ENCODE measurements at regions not wholly inside any gene's neighbourhood (a gene's known extent, or its start where the extent isn't known, plus 50 kb on each side); places are given as distances from the start of the nearest gene placed in this dataset.

DNA sequence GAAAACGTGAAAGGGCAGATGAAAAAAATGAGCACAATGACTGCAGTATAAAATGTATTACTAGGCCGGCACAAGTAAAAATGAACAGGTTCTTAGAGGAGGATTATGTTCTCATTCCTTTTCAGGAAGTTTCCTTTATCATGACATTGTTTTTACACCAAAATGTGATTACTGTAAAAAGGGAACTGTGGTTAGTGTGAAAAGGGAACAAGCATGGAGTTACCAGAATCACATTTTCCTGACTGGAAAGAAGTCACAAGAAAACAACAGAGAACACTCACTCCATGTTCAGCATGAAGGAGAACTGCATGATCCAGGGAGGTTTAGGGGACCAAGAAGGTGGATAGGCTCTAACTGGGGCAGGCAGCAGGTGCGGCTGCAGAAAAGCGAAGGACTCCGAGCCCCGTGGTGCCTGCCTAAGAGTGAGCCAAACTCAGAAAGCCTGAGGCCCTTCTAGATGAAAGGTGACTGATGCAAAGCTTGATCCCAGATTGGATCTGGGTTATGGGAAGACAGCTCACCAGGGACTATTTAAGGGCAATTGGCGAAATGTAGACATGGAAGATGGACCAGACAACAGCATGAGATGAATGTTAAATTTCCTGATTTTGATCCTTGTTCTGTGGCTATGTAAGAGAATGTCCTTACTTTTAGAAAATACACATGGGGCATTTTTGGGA lies 77.3 kb downstream of the CCR1 start:
- Histone ChIP-seq H3K9me3 (replicated peaks) (no peaks in the 10 kb centered on the region), H3K4me1 (no peaks in the 10 kb centered on the region), H3K36me3 (no peaks in the 10 kb centered on the region), H3K27ac (replicated peaks) (peak overlapping the region; percentile 61), H3K27me3 (ENCODE audit: low read depth) (peaks cover 12% of the 10 kb centered on the region), H3K4me3 (no peak overlapping the region)
- no peak for DNase-seq
- no peak for TF ChIP-seq CTCF (IDR thresholded peaks at IDR 0.05; ENCODE audit: borderline replicate concordance)
- intact Hi-C loops (cut with micrococcal nuclease): no loop called here

- Histone ChIP-seq H3K27ac (replicated peaks) (peak overlapping the region; percentile 27), H3K4me1 (no peaks in the 10 kb centered on the region)
- no peak for TF ChIP-seq CTCF (IDR thresholded peaks at IDR 0.05; ENCODE audit: borderline replicate concordance)
Observed at GRCh38 chr3:46129588-46130272, 78.4 kb downstream of the CCR1 start.

GRCh38 chr3:46127503-46127902 lies 80.6 kb downstream of the CCR1 start:
- H3K4me1 ChIP-seq: no peaks in the 10 kb centered on the region
- H3K36me3 ChIP-seq: no peaks in the 10 kb centered on the region
- no peak for DNase-seq
- no peak overlapping the region for H3K27ac ChIP-seq (replicated peaks)
- H3K4me3 ChIP-seq: no peak overlapping the region
- peaks cover 15% of the 10 kb centered on the region for H3K27me3 ChIP-seq (ENCODE audit: low read depth)
- TF ChIP-seq CTCF (IDR thresholded peaks at IDR 0.05; ENCODE audit: borderline replicate concordance): no peak
- intact Hi-C loops (cut with micrococcal nuclease): no loop called here
- H3K9me3 ChIP-seq (replicated peaks): no peaks in the 10 kb centered on the region

More at GRCh38 chr3:46129588-46130272, 78.4 kb downstream of the CCR1 start:
- intact Hi-C loops (cut with micrococcal nuclease): no loop called here
- DNase-seq: no peak
- H3K36me3 ChIP-seq: no peaks in the 10 kb centered on the region
- H3K27me3 ChIP-seq (ENCODE audit: low read depth): peaks cover 12% of the 10 kb centered on the region
- no peaks in the 10 kb centered on the region for H3K9me3 ChIP-seq (replicated peaks)
- no peak overlapping the region for H3K4me3 ChIP-seq

- peak overlapping the region; percentile 31 for H3K27ac ChIP-seq (replicated peaks)
- no peaks in the 10 kb centered on the region for H3K4me1 ChIP-seq
- peaks cover 28% of the 10 kb centered on the region for H3K27me3 ChIP-seq (ENCODE audit: low read depth)
- intact Hi-C loops (cut with micrococcal nuclease): no loop called here
- no peak overlapping the region for H3K4me3 ChIP-seq
- DNase-seq: no peak
- TF ChIP-seq CTCF (IDR thresholded peaks at IDR 0.05; ENCODE audit: borderline replicate concordance): no peak
- no peaks in the 10 kb centered on the region for H3K36me3 ChIP-seq
- no peaks in the 10 kb centered on the region for H3K9me3 ChIP-seq (replicated peaks)
Observed at GRCh38 chr3:46124216-46125177, 83.6 kb downstream of the CCR1 start.

- Histone ChIP-seq H3K4me1 (no peaks in the 10 kb centered on the region), H3K36me3 (no peaks in the 10 kb centered on the region), H3K27ac (replicated peaks) (peak overlapping the region; percentile 31), H3K9me3 (replicated peaks) (no peaks in the 10 kb centered on the region), H3K27me3 (ENCODE audit: low read depth) (peaks cover 25% of the 10 kb centered on the region), H3K4me3 (no peak overlapping the region)
- no peak for DNase-seq
- intact Hi-C loops (cut with micrococcal nuclease): no loop called here
- no peak for TF ChIP-seq CTCF (IDR thresholded peaks at IDR 0.05; ENCODE audit: borderline replicate concordance)
Observed at GRCh38 chr3:46123646-46124045, 84.5 kb downstream of the CCR1 start.

Measured in left ventricle myocardium inferior (tissue), 1 donor.